ENCODE measurements at regions not wholly inside any gene's neighbourhood (a gene's known extent, or its start where the extent isn't known, plus 50 kb on each side); places are given as distances from the start of the nearest gene placed in this dataset.
"Not testable (repeated sequence)": the region's sequence is repeated elsewhere in the genome, so short reads cannot be mapped to it uniquely, and the experiment has no call there.

DNA sequence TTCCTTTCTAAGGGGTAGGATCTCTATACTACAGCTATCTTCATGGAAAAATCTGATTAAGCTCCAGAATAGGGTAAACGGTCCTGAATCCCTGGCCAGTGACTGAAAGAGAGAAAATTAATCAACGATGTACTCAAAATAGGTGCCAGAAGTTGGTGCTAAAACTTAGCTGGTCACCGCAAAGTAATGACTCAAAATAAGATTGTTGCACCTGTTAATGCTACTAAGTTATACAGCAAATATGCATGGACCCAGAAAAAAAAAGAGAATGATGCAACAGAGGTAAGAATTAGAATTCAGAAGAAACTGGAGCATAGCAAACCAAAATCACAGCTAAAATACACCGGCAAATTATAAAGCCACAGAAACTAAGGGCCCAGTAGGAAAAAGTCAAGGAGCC lies 239.7 kb upstream of the FAM241A start:
- no peak for DNase-seq (ENCODE audit: low read depth in 3 of 3, low spot score in 2 of 3)

DNA sequence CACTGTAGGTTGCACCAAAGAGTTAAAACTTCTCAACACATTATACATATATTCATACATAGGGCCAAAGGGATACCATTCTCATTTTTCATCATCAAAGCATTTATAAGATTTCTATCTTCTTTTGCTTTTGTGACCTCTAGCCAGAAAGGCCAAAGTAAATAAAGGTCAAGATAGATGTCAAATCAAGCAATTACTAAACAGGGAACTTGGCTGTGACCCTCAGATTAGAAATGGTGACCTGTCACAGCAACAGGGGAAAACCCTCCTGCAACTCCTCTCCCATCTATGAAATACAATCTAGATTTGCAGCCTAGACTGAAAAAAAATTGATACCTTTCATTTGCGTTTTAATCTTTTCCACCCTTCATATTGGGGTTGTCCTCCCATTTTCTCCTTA lies 225.6 kb upstream of the FAM241A start:
- DNase-seq (ENCODE audit: low read depth in 3 of 3, low spot score in 2 of 3) = no peak

DNA sequence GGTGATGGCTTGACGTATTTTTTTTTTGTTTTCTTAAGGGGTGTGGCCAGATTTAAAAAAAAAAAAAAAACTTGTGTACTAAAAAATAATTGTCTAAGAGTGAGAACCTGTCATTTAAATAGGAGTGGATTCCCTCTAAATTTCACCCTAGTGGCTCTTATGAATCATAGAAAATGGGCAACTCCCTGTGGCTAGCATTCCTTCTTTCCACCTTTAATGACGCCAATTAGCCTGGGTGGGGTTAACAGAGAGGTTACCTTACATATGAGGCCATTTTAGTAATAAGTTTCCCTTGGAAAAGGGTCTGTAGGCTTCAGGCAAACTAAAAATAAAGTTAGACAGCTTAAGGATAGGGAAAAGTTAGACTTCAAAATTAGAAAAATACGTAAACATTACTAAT lies 223.5 kb upstream of the FAM241A start:
- no peak for DNase-seq (ENCODE audit: low read depth in 3 of 3, low spot score in 2 of 3)

DNA sequence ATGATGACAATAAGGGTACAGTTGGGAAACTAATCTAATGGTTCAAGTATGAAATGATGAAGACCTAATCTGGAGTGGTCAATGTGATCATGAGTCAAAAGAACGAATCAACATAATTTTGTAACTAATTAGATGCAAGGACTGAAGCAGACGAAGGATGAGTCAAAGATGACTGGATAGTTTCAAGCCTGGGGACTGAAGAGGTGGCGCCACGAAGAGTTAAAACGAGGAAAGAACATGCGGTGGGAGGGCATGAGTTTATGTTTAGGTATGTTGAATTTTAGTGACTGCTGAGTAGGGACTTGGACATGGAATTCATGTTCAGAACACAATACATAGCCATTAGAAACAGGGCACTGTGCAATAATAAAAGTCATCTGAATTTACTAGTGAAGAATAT lies 221.5 kb upstream of the FAM241A start:
- DNase-seq (ENCODE audit: low read depth in 3 of 3, low spot score in 2 of 3) = no peak

DNA sequence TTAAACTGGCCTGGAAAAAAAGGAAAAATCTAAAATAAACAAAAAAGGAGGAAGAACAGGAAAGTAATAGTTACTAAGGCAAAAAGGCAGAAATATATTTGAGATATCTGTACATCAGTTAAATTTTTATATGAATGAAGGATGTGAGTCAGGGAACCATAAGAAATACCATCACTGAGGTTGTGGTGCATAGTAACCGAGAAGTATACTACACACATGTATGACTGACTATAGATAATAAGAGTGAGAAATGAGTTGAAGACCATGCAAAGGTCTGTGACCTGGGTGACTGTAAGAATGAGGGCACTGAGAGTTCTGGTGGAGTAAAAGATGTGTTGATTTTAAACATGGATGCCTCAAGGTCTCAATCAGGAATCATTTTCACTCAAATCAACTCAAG lies 220.6 kb upstream of the FAM241A start:
- DNase-seq (ENCODE audit: low read depth in 3 of 3, low spot score in 2 of 3) = no peak

DNA sequence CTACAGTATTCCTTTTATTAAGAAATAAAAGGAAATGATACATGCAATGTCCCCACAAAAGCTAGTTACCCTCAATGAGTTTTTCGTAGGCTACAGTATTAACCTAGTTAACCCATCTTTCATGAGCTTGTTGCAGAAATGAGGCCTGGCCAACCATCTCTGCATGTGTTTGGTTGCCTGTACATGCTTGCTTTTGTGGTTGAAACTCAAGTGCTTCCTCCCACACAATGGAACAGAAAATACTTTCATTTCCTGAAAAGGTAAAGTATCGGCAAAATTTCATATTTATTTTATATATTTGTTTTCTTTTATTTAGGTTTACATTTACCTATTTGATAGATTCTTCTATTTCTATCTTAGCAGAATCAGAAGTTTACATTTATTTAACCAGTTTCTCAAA lies 214.6 kb upstream of the FAM241A start:
- no peak for DNase-seq (ENCODE audit: low read depth in 3 of 3, low spot score in 2 of 3)

DNA sequence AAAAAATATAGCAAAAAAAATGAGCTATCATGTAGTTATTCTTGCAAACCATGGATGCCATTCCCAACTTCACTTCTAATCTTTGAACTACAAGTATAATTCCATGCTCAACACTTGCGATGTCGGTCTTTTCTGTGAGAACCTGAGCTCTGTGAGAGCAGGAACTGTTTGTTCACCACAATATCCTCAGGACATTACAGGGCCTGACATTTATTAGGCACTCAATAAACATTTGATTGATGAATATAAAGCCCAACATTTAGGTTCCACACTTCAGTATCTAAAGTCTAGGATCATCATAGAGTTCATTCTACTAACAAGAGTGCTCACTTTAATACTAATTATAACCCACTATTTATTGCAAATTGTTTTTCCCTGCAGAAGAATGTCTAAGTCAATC lies 211.6 kb upstream of the FAM241A start:
- no peak for DNase-seq (ENCODE audit: low read depth in 3 of 3, low spot score in 2 of 3)

DNA sequence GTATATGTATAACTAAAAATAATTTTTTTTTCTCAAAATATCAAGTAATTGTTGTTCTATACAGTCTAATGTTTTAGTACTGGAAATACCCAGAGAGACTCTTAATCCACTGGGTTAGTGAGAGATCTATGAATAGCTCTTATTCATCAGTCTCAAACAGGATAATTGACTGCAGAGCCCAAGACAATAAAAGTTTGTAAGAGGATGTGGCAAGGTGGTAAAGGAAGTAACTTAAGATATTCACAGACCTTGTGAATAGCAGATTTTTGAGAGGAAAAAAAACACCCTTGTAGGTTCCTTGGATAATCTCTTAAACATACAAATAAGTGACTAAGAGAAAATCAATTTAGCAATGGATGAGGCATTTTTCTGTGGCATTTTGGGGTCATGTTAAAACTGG lies 210.9 kb upstream of the FAM241A start:
- no peak for DNase-seq (ENCODE audit: low read depth in 3 of 3, low spot score in 2 of 3)

DNA sequence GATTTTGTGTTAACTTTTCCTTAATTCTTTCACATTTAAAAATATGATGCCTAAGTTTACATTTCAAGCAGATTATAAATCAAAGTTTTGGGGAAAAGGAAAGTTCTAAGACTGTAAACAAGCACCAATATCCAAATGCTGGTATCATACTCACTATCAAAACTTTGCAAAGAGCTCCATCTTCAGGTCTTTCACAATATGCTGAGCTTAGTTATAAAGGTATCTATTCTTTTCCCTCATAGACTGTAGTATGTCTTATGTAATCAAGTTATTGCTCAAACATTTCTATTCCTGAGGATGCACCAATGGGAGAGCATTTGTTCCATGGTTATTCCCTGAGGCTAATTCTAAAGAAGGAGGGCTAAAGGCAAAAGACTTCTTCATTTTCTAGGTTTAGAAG lies 207.9 kb upstream of the FAM241A start:
- DNase-seq (ENCODE audit: low read depth in 3 of 3, low spot score in 2 of 3) = no peak

DNA sequence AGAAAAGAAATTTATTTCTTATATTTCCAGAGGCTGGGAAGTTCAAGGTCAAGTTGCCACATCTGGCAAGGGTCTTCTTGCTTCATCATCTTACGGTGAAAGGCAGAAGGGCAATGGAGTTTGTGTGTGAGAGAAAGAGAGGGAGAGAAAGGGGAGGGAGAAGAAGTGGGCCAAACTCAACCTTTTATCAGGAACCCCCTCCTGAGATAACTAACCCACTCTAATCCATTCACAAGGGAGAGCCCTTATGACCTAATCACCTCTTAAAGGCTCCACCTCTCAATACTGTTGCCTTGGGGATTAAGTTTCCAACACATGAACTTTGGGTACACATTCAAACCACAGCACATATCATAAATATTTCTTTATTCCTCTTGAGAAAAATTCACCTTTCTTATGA lies 203.3 kb upstream of the FAM241A start:
- DNase-seq (ENCODE audit: low read depth in 3 of 3, low spot score in 2 of 3) = no peak

DNA sequence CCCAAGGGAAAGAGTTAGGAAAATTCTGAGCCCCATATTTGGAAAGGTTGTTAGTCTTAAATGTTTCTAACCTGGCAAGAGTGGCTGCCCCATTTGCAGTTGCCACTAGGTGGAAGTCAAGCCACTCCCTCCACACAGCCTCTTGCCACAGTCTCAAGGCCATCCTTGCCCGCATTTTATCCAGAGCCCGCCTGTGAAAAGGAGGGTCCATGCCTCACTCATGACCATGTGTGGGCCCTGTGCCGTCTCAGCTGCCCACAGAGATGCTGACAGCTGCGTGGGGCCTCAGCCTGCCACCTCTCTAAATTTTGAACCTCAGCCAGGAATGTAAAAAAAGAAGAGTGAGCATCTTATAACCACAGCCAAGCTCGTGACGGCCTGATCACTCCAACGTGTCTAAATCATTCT lies 201.5 kb upstream of the FAM241A start:
- no peak for DNase-seq (ENCODE audit: low read depth in 3 of 3, low spot score in 2 of 3)

DNA sequence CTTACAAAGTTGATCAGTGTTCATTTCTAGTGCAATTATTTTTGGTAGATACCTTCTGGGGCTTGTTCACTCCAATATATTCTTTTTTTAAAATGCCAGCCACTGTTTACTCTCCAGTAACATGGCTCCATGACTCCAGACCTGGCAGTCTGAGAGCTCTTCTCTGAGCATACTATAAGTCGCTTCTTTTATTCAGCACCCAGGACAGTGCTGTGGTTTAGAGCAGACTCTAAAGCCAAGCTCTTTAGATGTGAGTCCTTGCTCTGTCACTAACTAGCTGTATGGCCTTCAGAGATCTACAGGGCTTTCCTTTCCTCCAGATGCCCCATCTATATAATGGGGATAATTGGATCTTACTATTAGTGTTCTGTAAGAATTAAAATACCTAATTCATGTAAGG lies 200.2 kb upstream of the FAM241A start:
- DNase-seq (ENCODE audit: low read depth in 3 of 3, low spot score in 2 of 3) = no peak

DNA sequence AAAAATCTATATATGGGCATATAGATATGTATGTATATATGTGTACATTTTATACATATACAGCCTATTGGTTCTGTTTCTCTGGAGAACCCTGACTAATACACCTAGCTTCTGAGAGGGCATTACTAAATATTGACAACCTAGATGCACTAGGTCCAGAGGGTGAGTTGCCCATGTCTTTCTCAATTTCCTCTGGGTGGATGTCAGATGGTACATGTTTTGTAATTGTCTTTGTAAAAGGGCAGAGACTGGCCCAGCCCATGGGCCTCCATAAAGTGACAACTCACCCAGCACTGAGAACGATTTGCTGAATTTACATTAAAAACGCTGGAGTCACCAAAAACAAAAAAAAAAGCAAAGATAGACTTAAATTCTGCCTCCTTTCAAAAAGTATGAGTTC lies 198.5 kb upstream of the FAM241A start:
- DNase-seq (ENCODE audit: low read depth in 3 of 3, low spot score in 2 of 3) = no peak

DNA sequence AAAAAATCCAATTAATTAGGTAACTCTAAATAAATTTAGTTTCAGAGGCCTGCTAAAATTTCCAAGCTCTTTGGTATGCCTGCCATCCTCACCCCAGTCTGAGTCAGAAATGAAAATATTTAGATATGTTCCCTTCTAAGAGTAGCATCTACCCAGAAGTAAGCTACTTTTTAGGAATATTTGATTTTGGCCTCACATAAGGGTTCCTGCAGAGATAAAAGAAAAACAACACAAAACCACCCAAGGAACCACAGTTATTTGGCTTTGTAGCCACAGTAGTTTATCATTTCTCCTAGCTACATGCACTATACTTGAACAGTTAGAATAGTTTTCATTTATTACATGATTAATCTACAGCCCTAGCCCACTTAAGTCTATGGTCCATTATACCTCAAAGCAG lies 192.6 kb upstream of the FAM241A start:
- DNase-seq (ENCODE audit: low read depth in 3 of 3, low spot score in 2 of 3) = no peak

DNA sequence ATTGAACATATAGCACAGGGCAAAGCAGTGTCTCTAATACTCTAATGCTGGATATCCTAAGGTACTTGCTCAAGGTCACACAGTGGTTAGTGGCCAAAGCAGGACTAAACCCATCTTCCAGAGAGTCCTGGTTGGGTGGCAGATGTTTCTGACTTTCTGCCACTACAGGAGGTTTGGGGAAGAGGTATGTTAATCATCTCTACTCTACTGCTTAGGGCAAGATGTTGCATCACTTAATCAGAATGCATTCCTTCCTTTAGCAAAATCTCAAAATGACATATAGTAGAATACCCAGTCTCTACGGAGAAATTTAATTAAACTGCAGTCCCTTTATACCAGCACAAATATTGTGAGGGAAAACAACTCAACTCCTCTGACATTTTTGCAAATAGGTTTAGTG lies 190.7 kb upstream of the FAM241A start:
- DNase-seq (ENCODE audit: low read depth in 3 of 3, low spot score in 2 of 3) = no peak

DNA sequence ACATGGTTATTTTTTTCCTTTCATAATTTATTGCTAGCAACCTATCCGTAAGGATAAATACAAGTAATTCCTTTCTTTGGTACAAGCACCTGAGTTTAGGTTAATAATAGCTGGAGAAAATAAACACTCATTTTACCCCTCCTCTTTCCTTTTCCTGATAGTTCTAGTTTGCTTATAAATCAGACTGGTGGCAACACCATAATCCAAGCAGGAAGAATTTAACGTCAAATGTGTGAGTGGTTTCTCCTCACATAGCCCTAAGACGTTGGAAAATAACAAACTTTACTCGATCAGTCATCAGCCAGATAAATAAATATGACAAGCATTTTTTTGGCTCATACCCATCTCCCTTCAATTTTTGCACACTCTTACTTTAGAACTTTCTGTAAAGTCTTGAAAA lies 190.3 kb upstream of the FAM241A start:
- no peak for DNase-seq (ENCODE audit: low read depth in 3 of 3, low spot score in 2 of 3)

DNA sequence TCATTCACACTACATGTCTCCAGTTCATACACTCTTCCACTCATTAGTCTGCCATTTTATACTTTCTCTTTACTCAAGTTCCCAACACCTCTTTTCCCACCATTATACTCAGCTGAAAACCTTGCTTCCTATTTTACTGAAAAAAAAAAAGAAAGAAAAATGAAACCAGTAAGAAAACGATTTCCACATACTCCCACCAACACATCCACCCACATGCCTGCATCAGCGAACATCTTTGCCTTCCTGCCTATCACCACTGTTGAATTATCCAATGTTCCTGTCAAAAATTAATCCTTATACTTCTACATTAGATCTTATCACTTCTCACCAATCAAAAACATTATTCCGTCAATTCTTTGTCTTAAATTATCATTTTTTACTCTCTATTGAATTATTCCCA lies 188.1 kb upstream of the FAM241A start:
- no peak for DNase-seq (ENCODE audit: low read depth in 3 of 3, low spot score in 2 of 3)

DNA sequence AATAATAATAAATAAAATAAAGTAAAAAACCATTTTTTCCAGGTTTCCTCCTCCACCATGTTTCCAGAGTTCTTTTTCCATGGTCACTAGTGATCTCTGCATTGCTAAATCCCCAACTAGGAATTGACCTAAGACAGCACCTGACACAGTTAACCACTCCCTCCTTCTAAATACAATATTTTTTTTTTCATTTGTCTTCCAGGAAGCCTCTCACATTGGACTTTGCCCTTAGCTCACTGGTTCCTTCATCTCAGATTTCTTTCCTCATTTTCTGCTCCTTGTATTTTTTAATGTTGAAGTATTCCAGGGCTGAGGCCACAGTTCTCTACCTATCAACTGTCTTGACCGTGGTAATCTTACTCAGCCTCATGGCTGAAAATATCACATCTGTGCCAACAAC lies 187.3 kb upstream of the FAM241A start:
- DNase-seq (ENCODE audit: low read depth in 3 of 3, low spot score in 2 of 3) = no peak

DNA sequence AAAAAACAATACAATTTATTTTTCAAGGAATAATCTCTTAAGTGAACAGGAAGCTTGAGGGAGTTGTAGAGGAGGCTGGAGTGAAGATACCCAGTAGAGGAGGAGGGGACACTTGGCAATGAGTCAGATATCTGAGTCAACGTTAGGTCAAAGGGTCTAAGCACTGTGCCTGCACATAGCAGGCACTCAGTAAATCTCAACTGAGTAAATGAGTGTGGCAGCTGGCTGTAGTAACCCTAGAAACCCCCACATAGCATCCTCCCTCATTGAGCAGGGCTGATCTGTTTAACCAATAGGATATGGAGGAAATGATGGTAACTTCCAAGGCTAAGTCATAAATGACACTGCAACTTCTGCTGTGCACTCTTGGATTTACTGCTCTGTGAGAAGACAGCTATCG lies 186.0 kb upstream of the FAM241A start:
- DNase-seq (ENCODE audit: low read depth in 3 of 3, low spot score in 2 of 3) = no peak

DNA sequence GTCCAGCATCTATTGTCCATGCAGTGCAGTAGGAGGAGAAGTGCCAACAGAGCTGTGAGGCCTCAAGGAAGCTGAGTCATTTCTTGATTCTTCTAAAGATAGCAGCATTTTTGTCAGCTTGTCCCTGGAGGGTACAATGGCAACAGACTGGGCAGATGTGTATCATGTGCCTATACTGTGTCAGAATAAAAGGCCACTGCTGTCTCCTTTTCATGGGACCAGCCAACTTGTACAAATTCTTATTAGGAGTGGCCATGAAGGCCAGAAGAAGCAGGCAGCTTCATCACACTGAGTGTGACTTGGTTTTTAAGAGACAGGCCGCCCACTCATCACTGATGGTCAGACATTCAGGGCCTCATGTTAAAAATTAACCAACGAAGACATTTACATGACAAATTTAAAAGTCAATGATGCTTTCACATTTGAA lies 185.0 kb upstream of the FAM241A start:
- no peak for DNase-seq (ENCODE audit: low read depth in 3 of 3, low spot score in 2 of 3)

DNA sequence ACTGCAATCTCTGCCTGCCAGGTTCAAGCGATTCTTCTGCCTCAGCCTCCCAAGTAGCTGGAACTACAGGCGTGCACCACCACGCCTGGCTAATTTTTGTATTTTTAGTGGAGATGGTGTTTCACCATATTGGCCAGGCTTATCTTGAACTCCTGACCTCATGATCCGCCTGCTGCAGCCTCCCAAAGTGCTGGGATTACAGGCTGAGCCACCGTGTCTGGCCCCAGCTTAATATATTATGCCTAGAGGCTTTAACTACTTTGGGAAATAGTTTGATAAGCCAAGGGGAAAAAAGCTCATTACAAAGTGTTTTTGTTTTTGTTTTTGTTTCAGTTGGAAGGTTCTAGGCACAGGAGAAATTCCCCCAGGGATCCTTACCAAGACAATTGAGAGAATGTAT lies 184.2 kb upstream of the FAM241A start:
- not testable (repeated sequence) for DNase-seq (ENCODE audit: low read depth in 3 of 3, low spot score in 2 of 3)

DNA sequence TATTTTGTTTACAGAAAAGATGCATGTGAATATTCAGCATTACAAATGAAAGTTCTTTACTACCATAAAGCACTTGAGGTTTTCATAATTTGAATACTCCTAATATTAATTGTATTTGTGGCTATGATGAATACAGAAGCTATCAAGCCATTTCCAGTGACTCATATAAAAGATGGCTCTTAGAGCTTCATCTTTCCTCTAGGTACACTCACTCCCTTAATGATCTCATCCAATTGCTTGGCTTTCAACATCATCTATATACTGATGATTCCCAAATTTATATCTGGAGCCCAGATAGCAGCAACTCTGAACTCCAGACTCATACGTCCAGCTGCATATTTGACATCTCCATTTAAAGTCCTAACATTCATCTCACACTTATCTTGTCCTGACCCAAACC lies 183.4 kb upstream of the FAM241A start:
- DNase-seq (ENCODE audit: low read depth in 3 of 3, low spot score in 2 of 3) = no peak

DNA sequence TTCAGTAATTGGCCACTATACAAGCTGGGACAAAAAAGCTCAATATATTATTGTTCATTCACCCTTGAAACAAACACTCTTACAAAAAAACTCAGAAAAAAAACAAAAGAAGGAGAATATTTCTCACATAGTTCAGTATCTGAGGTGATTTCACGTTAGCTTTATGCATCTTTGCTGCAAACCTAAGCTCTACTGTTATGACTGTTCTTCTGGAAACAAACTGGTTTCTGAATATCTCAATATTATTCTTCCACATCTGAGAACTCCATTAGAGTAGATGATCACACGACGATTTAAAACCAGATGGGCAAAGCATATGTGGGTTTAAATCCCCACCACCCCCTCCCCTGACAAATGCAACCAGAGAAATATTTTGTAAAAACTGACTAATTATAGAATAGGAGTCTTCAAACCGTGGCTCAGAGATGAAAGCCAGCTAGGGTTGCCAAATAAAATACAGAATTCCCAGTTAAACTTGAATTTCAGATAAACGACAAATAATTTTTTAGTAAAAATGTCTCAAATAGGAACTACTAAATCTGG lies 182.0 kb upstream of the FAM241A start:
- DNase-seq (ENCODE audit: low read depth in 3 of 3, low spot score in 2 of 3) = no peak
